Esophagus muscularis mucosa (tissue), 4 donors: ENCODE measurements at regions not wholly inside any gene's neighbourhood (a gene's known extent, or its start where the extent isn't known, plus 50 kb on each side); places are given as distances from the start of the nearest gene placed in this dataset.

ENCODE experiments used
- DNase-seq: peaks from one replicate; pipeline ENCODE4 v3.0.0-alpha.2; 2017; ENCODE audit errors: extremely low spot score
- H3K27ac ChIP-seq, 4 donors: fragments of 200-600 bp; sonication (generic); replicated peaks in 1 of 4; 1 replicate in 3 of 4; 2 replicates in 1 of 4; pipeline ENCODE4 v1.5.1; 2016 to 2019; ENCODE audit warnings: mild to moderate bottlenecking in 1 of 4
- H3K27me3 ChIP-seq, 4 donors: fragments of 200-600 bp; sonication (generic); one replicate each; pipeline versions ENCODE4 v1.5.1 to v1.6.0; 2016 to 2019
- H3K36me3 ChIP-seq, 4 donors: fragments of 200-600 bp; sonication (generic); one replicate each; pipeline ENCODE4 v1.5.1; 2016 to 2019
- H3K4me1 ChIP-seq, 4 donors: fragments of 200-600 bp; sonication (generic); one replicate each; pipeline ENCODE4 v1.5.1; 2016 to 2019
- H3K4me3 ChIP-seq, 4 donors: fragments of 200-600 bp; sonication (generic); 1 replicate in 2 of 4; 2 replicates in 2 of 4; pipeline ENCODE4 v1.5.1; 2016 to 2019; ENCODE audit warnings: mild to moderate bottlenecking in 4 of 4, moderate library complexity in 1 of 4
- H3K9me3 ChIP-seq, 4 donors: fragments of 200-600 bp; sonication (generic); 1 replicate in 3 of 4; 2 replicates in 1 of 4; pipeline ENCODE4 v1.5.1; 2016 to 2019
- CTCF ChIP-seq, 3 experiments: fragments of 200-600 bp in 2 of 3; fragments of 450-650 bp in 1 of 3; sonication (generic) in 2 of 3; IDR thresholded peaks; one replicate each; pipeline ENCODE4 v1.5.1; 2017 to 2019; ENCODE audit warnings: antibody characterized with exemption in 3 of 3, mild to moderate bottlenecking in 2 of 3, moderate library complexity in 1 of 3
- EP300 ChIP-seq: sonication (generic); formaldehyde crosslinking; IDR thresholded peaks from one replicate; pipeline ENCODE4 v1.6.1; 2017; ENCODE audit warnings: antibody characterized with exemption
- POLR2A ChIP-seq: fragments of 450-650 bp; IDR thresholded peaks from one replicate; pipeline ENCODE4 v1.6.1; 2017; ENCODE audit warnings: antibody characterized with exemption, moderate library complexity, mild to moderate bottlenecking, low read depth
- POLR2AphosphoS5 ChIP-seq, 2 donors: sonication (generic); formaldehyde crosslinking; IDR thresholded peaks; one replicate each; pipeline ENCODE4 v1.6.1; 2017; ENCODE audit warnings: antibody characterized with exemption in 2 of 2
- WGBS: methylation state at CpG from one replicate; pipeline ENCODE4 v1.1.5; 2018; 5-methylcytosine and 5-hydroxymethylcytosine counted together
- intact Hi-C: fragments of 100-400 bp; cut with DNase I; formaldehyde crosslinking; loops from one replicate; pipeline ENCODE4 v1.15.1; 2023

DNA sequence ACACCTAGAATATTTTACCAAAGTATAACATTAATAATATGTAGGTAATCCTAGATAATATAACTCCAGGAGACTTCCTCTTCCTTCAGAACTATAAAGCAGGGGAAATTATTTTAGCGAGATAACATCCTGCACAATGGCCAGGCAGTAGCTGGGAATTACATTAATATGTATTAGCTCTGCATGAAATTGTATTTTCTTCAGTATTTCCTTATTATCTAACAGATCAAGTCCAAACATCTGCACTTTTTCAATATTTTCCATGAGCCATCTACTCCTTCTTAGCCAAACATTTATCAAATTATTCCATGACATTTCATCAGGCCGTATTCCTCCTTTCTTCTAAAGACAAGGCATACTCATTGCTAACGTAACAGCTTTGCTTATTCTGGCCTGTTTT lies 98.8 kb upstream of the PCDH9 start:
- 80% methylated on average over 3 of the region's 3 CpGs for WGBS
- TF ChIP-seq EP300 (no peak), CTCF (IDR thresholded peaks at IDR 0.05) (no peak), POLR2AphosphoS5 (IDR thresholded peaks at IDR 0.05) (no peak), POLR2A (no peak)

GRCh38 chr13:67318860-67319259 lies 88.7 kb upstream of the PCDH9 start:
- Histone ChIP-seq H3K4me1 (no peaks in the 10 kb centered on the region), H3K9me3 (no peaks in the 10 kb centered on the region), H3K27me3 (no peaks in the 10 kb centered on the region), H3K4me3 (no peak overlapping the region), H3K36me3 (no peaks in the 10 kb centered on the region), H3K27ac (no peak overlapping the region)
- no peak for TF ChIP-seq POLR2AphosphoS5 (IDR thresholded peaks at IDR 0.05)
- no peak for TF ChIP-seq POLR2A
- no peak for TF ChIP-seq EP300
- no peak for DNase-seq
- intact Hi-C loops, result no loop called here

More for the DNA sequence above, 98.8 kb upstream of the PCDH9 start:
- H3K27ac ChIP-seq, result no peak overlapping the region
- H3K4me1 ChIP-seq, result no peaks in the 10 kb centered on the region
- no peak for DNase-seq
- no peaks in the 10 kb centered on the region for H3K27me3 ChIP-seq
- intact Hi-C loops, result no loop called here
- H3K36me3 ChIP-seq, result no peaks in the 10 kb centered on the region
- H3K9me3 ChIP-seq, result no peaks in the 10 kb centered on the region
- H3K4me3 ChIP-seq, result no peak overlapping the region

GRCh38 chr13:67318398-67318797 lies 88.3 kb upstream of the PCDH9 start:
- TF ChIP-seq CTCF (IDR thresholded peaks at IDR 0.05) (no peak), POLR2AphosphoS5 (IDR thresholded peaks at IDR 0.05) (no peak), POLR2A (no peak), EP300 (no peak)
- H3K27me3 ChIP-seq, result no peaks in the 10 kb centered on the region
- no peak for DNase-seq
- no peaks in the 10 kb centered on the region for H3K9me3 ChIP-seq
- H3K27ac ChIP-seq, result no peak overlapping the region
- no peaks in the 10 kb centered on the region for H3K4me1 ChIP-seq
- no peak overlapping the region for H3K4me3 ChIP-seq
- H3K36me3 ChIP-seq, result no peaks in the 10 kb centered on the region
- intact Hi-C loops, result no loop called here

DNA sequence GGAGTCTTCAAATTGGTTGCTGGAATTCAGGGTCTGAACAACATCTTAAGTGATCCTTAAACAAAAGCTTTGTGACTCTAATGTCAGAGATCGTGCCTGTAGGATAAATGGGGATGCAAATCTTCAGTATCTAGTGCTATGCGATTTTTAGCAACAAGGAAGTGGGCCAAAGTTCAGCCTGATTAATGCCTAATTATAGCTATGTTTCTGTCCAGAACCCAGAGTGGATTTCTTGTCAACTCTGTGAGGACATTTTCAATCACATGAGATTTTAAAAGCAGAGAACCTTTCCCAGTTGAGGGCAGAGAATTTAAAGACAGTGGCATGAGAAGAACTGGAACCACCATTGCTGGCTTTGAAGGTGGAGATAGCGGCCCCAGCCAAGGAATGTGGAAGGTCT lies 84.3 kb upstream of the PCDH9 start:
- Histone ChIP-seq H3K4me3 (no peak overlapping the region), H3K27ac (no peak overlapping the region), H3K36me3 (no peaks in the 10 kb centered on the region), H3K9me3 (no peaks in the 10 kb centered on the region), H3K4me1 (no peaks in the 10 kb centered on the region), H3K27me3 (no peaks in the 10 kb centered on the region)
- WGBS, result 85% methylated on average over 3 of the region's 3 CpGs
- DNase-seq, result no peak
- intact Hi-C loops, result no loop called here
- TF ChIP-seq POLR2A, result no peak
- TF ChIP-seq EP300, result no peak
- TF ChIP-seq POLR2AphosphoS5 (IDR thresholded peaks at IDR 0.05), result no peak
- TF ChIP-seq CTCF (IDR thresholded peaks at IDR 0.05), result no peak

GRCh38 chr13:67308004-67308772 lies 78.1 kb upstream of the PCDH9 start:
- intact Hi-C loops, result no loop called here
- Histone ChIP-seq H3K4me3 (no peak overlapping the region), H3K36me3 (no peaks in the 10 kb centered on the region), H3K27ac (no peak overlapping the region), H3K4me1 (no peaks in the 10 kb centered on the region), H3K9me3 (no peaks in the 10 kb centered on the region), H3K27me3 (no peaks in the 10 kb centered on the region)
- WGBS, result 90% methylated on average over 4 of the region's 4 CpGs
- no peak for TF ChIP-seq EP300
- no peak for TF ChIP-seq POLR2AphosphoS5 (IDR thresholded peaks at IDR 0.05)
- no peak for TF ChIP-seq CTCF (IDR thresholded peaks at IDR 0.05)
- no peak for TF ChIP-seq POLR2A
- DNase-seq, result no peak
